Astrocyte of the spinal cord (primary cell): ENCODE measurements at regions not wholly inside any gene's neighbourhood (a gene's known extent, or its start where the extent isn't known, plus 50 kb on each side); places are given as distances from the start of the nearest gene placed in this dataset.

ENCODE experiments used
- DNase-seq: peaks from one replicate; pipeline ENCODE4 v3.0.0; 2011; ENCODE audit warnings: low read depth, low spot score
- H3K4me3 ChIP-seq: 2 replicates; pipeline ENCODE4 v1.5.1; 2011; ENCODE audit warnings: low read depth, mild to moderate bottlenecking, low read length, moderate library complexity
- CTCF ChIP-seq: IDR thresholded peaks from 2 replicates; pipeline ENCODE4 v1.5.1; 2012; ENCODE audit warnings: low read depth, mild to moderate bottlenecking, low read length, inconsistent platforms
- in situ Hi-C: cut with HindIII; loops from 2 replicates; pipeline ENCODE4 v1.10.0; 2017; ENCODE audit warnings: low sequenced_read_pairs

GRCh38 chr11:116072601-116073410 is 568.6 kb upstream of the CADM1 start:
- no peak for DNase-seq
- H3K4me3 ChIP-seq = no peak overlapping the region
- in situ Hi-C loops = no loop called here
- TF ChIP-seq CTCF = peak; percentile 31

GRCh38 chr11:116072133-116072532 is 567.9 kb upstream of the CADM1 start:
- H3K4me3 ChIP-seq = no peak overlapping the region
- DNase-seq = no peak
- in situ Hi-C loops = no loop called here
- TF ChIP-seq CTCF = no peak

GRCh38 chr11:116071241-116071640 is 567.0 kb upstream of the CADM1 start:
- in situ Hi-C loops = no loop called here
- DNase-seq = no peak
- H3K4me3 ChIP-seq = no peak overlapping the region
- no peak for TF ChIP-seq CTCF

- no peak for DNase-seq
- no peak for TF ChIP-seq CTCF
- in situ Hi-C loops = no loop called here
- no peak overlapping the region for H3K4me3 ChIP-seq
These were observed 566.3 kb upstream of the CADM1 start for GRCh38 chr11:116070520-116070919.

- H3K4me3 ChIP-seq = no peak overlapping the region
- in situ Hi-C loops = no loop called here
- DNase-seq = no peak
- TF ChIP-seq CTCF = no peak
These were observed 562.6 kb upstream of the CADM1 start for GRCh38 chr11:116066777-116067176.

- TF ChIP-seq CTCF = no peak
- DNase-seq = no peak
- in situ Hi-C loops = no loop called here
- no peak overlapping the region for H3K4me3 ChIP-seq
These were observed 561.8 kb upstream of the CADM1 start for GRCh38 chr11:116065986-116066385.
